ENCODE measurements at regions not wholly inside any gene's neighbourhood (a gene's known extent, or its start where the extent isn't known, plus 50 kb on each side); places are given as distances from the start of the nearest gene placed in this dataset.

GRCh38 chr3:34780973-34781372 lies 858.4 kb upstream of the ARPP21 start:
- no peak for DNase-seq (ENCODE audit: low read depth)

GRCh38 chr3:34782871-34783270 lies 856.5 kb upstream of the ARPP21 start:
- no peak for DNase-seq (ENCODE audit: low read depth)

- DNase-seq (ENCODE audit: low read depth), result no peak
Measured at GRCh38 chr3:34783876-34784275, 855.4 kb upstream of the ARPP21 start.

GRCh38 chr3:34793057-34793456 lies 846.3 kb upstream of the ARPP21 start:
- no peak for DNase-seq (ENCODE audit: low read depth)

GRCh38 chr3:34807611-34808010 lies 831.7 kb upstream of the ARPP21 start:
- DNase-seq (ENCODE audit: low read depth), result no peak

- DNase-seq (ENCODE audit: low read depth), result no peak
Measured at GRCh38 chr3:34808287-34808686, 831.0 kb upstream of the ARPP21 start.

GRCh38 chr3:34828847-34829246 lies 810.5 kb upstream of the ARPP21 start:
- DNase-seq (ENCODE audit: low read depth), result no peak

- no peak for DNase-seq (ENCODE audit: low read depth)
Measured at GRCh38 chr3:34832865-34833508, 806.3 kb upstream of the ARPP21 start.

- DNase-seq (ENCODE audit: low read depth), result no peak
Measured at GRCh38 chr3:34837848-34838741, 801.2 kb upstream of the ARPP21 start.

GRCh38 chr3:34842706-34843480 lies 796.4 kb upstream of the ARPP21 start:
- no peak for DNase-seq (ENCODE audit: low read depth)

GRCh38 chr3:34844323-34844620 lies 795.1 kb upstream of the ARPP21 start:
- no peak for DNase-seq (ENCODE audit: low read depth)

- no peak for DNase-seq (ENCODE audit: low read depth)
Measured at GRCh38 chr3:34851137-34851536, 788.2 kb upstream of the ARPP21 start.

- DNase-seq (ENCODE audit: low read depth), result no peak
Measured at GRCh38 chr3:34852844-34853439, 786.4 kb upstream of the ARPP21 start.

- no peak for DNase-seq (ENCODE audit: low read depth)
Measured at GRCh38 chr3:34856081-34856947, 783.0 kb upstream of the ARPP21 start.

GRCh38 chr3:34858067-34858660 lies 781.2 kb upstream of the ARPP21 start:
- no peak for DNase-seq (ENCODE audit: low read depth)

GRCh38 chr3:34859746-34860145 lies 779.6 kb upstream of the ARPP21 start:
- no peak for DNase-seq (ENCODE audit: low read depth)

GRCh38 chr3:34862456-34862855 lies 776.9 kb upstream of the ARPP21 start:
- DNase-seq (ENCODE audit: low read depth), result no peak

GRCh38 chr3:34863485-34863884 lies 775.8 kb upstream of the ARPP21 start:
- no peak for DNase-seq (ENCODE audit: low read depth)

GRCh38 chr3:34864011-34864410 lies 775.3 kb upstream of the ARPP21 start:
- DNase-seq (ENCODE audit: low read depth), result no peak

- no peak for DNase-seq (ENCODE audit: low read depth)
Measured at GRCh38 chr3:34865346-34865745, 774.0 kb upstream of the ARPP21 start.

GRCh38 chr3:34868935-34869334 lies 770.4 kb upstream of the ARPP21 start:
- no peak for DNase-seq (ENCODE audit: low read depth)

Measured in T follicular helper cell (primary cell).